Effector memory CD8-positive, alpha-beta T cell (primary cell): ENCODE measurements at regions not wholly inside any gene's neighbourhood (a gene's known extent, or its start where the extent isn't known, plus 50 kb on each side); places are given as distances from the start of the nearest gene placed in this dataset.

Experiments used
- ATAC-seq: fragments of 150-1000 bp; cut with Tn5 transposase; replicated peaks from 2 replicates; pipeline ENCODE4 v1.10.0; 2021; ENCODE audit warnings: mild to moderate bottlenecking, moderate library complexity
- DNase-seq, 3 experiments: peaks; one replicate each; pipeline ENCODE4 v3.0.0; 2021
- H3K27ac Mint-ChIP-seq, 2 donors: one replicate each; pipeline ENCODE4 v1.8.0; 2022; ENCODE audit warnings: mild to moderate bottlenecking in 2 of 2, mixed read lengths in 2 of 2, moderate library complexity in 2 of 2
- H3K27me3 Mint-ChIP-seq, 2 donors: one replicate each; pipeline ENCODE4 v1.8.0; 2022; ENCODE audit warnings: mixed read lengths in 2 of 2
- H3K36me3 Mint-ChIP-seq: one replicate; pipeline ENCODE4 v1.8.0; 2022; ENCODE audit warnings: mild to moderate bottlenecking, moderate library complexity, mixed read lengths; ENCODE audit not compliant: insufficient read depth
- H3K4me1 Mint-ChIP-seq, 2 donors: one replicate each; pipeline ENCODE4 v1.8.0; 2022; ENCODE audit warnings: low read depth in 2 of 2, mixed read lengths in 2 of 2
- H3K4me3 Mint-ChIP-seq, 2 donors: one replicate each; pipeline ENCODE4 v1.8.0; 2022; ENCODE audit warnings: mild to moderate bottlenecking in 2 of 2, mixed read lengths in 2 of 2, moderate library complexity in 2 of 2
- H3K9me3 Mint-ChIP-seq, 2 donors: one replicate each; pipeline ENCODE4 v1.8.0; 2022; ENCODE audit warnings: mixed read lengths in 2 of 2

DNA sequence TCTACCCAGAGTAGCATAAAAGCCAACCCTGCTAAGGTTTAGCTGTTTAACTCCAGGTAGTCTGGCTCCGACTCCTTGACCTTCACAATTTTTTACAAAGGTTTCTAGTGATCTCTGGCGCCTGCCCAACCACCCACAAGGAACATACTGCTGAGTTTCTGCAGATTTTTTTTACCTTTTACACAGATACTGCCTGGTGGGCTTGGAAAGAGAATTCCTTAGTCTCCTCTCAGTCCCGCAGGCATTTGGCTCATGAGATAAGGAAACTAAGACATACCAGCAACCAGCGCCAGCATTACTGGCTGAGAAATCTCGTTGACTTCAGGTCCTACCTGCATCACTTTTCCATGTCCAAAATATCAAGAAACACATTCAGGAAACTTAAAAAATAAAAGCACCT, 51.1 kb upstream of the LYZL1 start:
- H3K27ac Mint-ChIP-seq, result no peak overlapping the region
- no peaks in the 10 kb centered on the region for H3K36me3 Mint-ChIP-seq
- no peak for ATAC-seq
- no peaks in the 10 kb centered on the region for H3K9me3 Mint-ChIP-seq
- H3K27me3 Mint-ChIP-seq, result peaks cover 5 to 21% of the 10 kb centered on the region in 2 donors
- H3K4me1 Mint-ChIP-seq, result no peaks in the 10 kb centered on the region
- no peak for DNase-seq
- no peak overlapping the region for H3K4me3 Mint-ChIP-seq

DNA sequence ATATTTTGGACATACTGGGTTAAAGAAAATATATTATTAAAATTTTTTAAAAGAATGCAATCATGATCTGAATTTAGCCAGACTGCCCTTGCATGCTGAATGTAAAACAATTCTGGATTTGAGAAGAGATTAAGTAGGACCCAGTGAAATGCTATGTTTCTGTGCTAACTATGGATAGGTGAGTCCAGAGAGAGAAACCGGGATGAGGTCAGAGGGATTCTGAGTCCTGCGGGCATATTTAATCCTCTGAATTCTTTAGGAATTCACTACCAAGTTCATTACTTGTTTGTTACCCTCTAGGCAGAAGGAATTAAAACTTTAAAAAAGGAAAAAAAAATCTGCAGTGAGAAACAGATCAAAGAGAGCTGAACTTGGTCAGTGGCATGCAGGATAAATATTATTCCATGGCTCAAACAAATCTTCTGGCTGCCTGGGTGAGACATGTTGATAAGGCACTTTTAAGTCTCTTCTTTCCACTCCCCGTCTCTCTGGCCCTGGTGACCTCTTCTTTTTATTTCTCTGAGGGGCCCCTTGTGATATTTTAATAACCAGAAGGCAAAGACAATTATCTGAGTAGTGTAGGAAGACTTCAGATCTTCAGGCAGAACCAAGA, 50.2 kb upstream of the LYZL1 start:
- no peak for ATAC-seq
- Mint-ChIP-seq H3K27me3 (peaks cover 5 to 21% of the 10 kb centered on the region in 2 donors), H3K27ac (no peak overlapping the region), H3K36me3 (no peaks in the 10 kb centered on the region), H3K4me1 (no peaks in the 10 kb centered on the region), H3K9me3 (no peaks in the 10 kb centered on the region), H3K4me3 (no peak overlapping the region)
- DNase-seq, result no peak
